Smooth muscle cell (in vitro differentiated cells): ENCODE measurements at regions not wholly inside any gene's neighbourhood (a gene's known extent, or its start where the extent isn't known, plus 50 kb on each side); places are given as distances from the start of the nearest gene placed in this dataset.

Experiments used
- DNase-seq: peaks from one replicate; lab custom pipeline; 2025; ENCODE audit not compliant: unreplicated experiment; lab: John Stamatoyannopoulos, UW
- H2AFZ ChIP-seq: fragments of 200-600 bp; sonication (generic); 2 replicates; pipeline ENCODE4 v1.6.0; 2016; ENCODE audit warnings: antibody characterized with exemption, low read depth, mild to moderate bottlenecking
- H3F3A ChIP-seq: fragments of 200-600 bp; sonication (generic); 2 replicates; pipeline ENCODE4 v1.6.0; 2017; ENCODE audit warnings: antibody characterized with exemption, low read depth
- H3K27ac ChIP-seq: fragments of 200-600 bp; sonication (generic); 2 replicates; pipeline ENCODE4 v1.5.1; 2016; ENCODE audit warnings: low read depth, mild to moderate bottlenecking
- H3K27me3 ChIP-seq: fragments of 200-600 bp; sonication (generic); 2 replicates; pipeline ENCODE4 v1.6.1; 2016; ENCODE audit warnings: low read depth, mild to moderate bottlenecking
- H3K36me3 ChIP-seq: fragments of 200-600 bp; sonication (generic); 2 replicates; pipeline ENCODE4 v1.5.1; 2016; ENCODE audit warnings: low read depth
- H3K4me1 ChIP-seq: fragments of 200-600 bp; sonication (generic); 2 replicates; pipeline ENCODE4 v1.5.1; 2016; ENCODE audit warnings: low read depth
- H3K4me2 ChIP-seq: fragments of 200-600 bp; sonication (generic); 2 replicates; pipeline ENCODE4 v1.6.0; 2016; ENCODE audit warnings: mild to moderate bottlenecking
- H3K4me3 ChIP-seq: fragments of 200-600 bp; sonication (generic); 2 replicates; pipeline ENCODE4 v1.5.1; 2016; ENCODE audit warnings: mild to moderate bottlenecking
- H3K79me2 ChIP-seq: fragments of 200-600 bp; sonication (generic); 2 replicates; pipeline ENCODE4 v1.6.0; 2016; ENCODE audit warnings: low read depth, mild to moderate bottlenecking
- H3K9ac ChIP-seq: fragments of 200-600 bp; sonication (generic); 2 replicates; pipeline ENCODE4 v1.6.0; 2016; ENCODE audit warnings: low read depth
- H3K9me3 ChIP-seq: fragments of 200-600 bp; sonication (generic); replicated peaks from 2 replicates; pipeline ENCODE4 v1.5.1; 2016; ENCODE audit warnings: low read depth
- H4K20me1 ChIP-seq: fragments of 200-600 bp; sonication (generic); 2 replicates; pipeline ENCODE4 v1.6.0; 2016; ENCODE audit warnings: low read depth
- WGBS: methylation state at CpG from one replicate; pipeline ENCODE4 v1.1.7; 2016; ENCODE audit warnings: low lambda C conversion rate; 5-methylcytosine and 5-hydroxymethylcytosine counted together
- TF ChIP-seq, protein P1 (sequence below): fragments of 200-600 bp; sonication (generic); IDR thresholded peaks from 2 replicates; pipeline ENCODE4 v1.5.1; 2017; ENCODE audit warnings: borderline replicate concordance, mild to moderate bottlenecking, antibody characterized with exemption; ENCODE audit not compliant: insufficient read depth, poor library complexity, severe bottlenecking

DNA sequence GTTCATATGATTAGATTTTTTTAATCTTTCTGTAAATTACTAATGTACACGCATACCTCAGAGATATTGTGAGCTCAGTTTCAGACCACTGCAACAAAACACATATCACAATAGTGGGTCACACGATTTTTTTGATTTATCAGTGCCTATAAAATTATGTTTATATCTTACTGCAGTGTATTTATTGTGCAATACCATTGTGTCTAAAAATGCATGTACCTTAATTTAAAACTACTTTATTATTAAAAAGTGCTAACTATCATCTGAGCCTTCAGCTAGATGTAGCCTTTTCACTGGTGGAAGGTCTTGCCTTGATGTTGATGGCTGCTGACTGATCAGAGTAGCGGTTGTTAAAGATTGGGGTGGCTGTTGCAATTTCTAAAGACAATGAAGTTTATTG, 918.8 kb upstream of the CHORDC1 start:
- H3F3A ChIP-seq, result no peaks in the 10 kb centered on the region
- H3K9ac ChIP-seq, result no peak overlapping the region
- H3K4me1 ChIP-seq, result no peaks in the 10 kb centered on the region
- no peak for DNase-seq
- 84% methylated on average over 3 of the region's 3 CpGs for WGBS
- no peaks in the 10 kb centered on the region for H3K9me3 ChIP-seq
- no peaks in the 10 kb centered on the region for H4K20me1 ChIP-seq
- H3K79me2 ChIP-seq, result no peaks in the 10 kb centered on the region
- no peak overlapping the region for H2AFZ ChIP-seq
- no peak overlapping the region for H3K27ac ChIP-seq
- no peaks in the 10 kb centered on the region for H3K36me3 ChIP-seq
- no peaks in the 10 kb centered on the region for H3K27me3 ChIP-seq
- TF ChIP-seq, protein P1, sequence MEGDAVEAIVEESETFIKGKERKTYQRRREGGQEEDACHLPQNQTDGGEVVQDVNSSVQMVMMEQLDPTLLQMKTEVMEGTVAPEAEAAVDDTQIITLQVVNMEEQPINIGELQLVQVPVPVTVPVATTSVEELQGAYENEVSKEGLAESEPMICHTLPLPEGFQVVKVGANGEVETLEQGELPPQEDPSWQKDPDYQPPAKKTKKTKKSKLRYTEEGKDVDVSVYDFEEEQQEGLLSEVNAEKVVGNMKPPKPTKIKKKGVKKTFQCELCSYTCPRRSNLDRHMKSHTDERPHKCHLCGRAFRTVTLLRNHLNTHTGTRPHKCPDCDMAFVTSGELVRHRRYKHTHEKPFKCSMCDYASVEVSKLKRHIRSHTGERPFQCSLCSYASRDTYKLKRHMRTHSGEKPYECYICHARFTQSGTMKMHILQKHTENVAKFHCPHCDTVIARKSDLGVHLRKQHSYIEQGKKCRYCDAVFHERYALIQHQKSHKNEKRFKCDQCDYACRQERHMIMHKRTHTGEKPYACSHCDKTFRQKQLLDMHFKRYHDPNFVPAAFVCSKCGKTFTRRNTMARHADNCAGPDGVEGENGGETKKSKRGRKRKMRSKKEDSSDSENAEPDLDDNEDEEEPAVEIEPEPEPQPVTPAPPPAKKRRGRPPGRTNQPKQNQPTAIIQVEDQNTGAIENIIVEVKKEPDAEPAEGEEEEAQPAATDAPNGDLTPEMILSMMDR, result no peak
- no peak overlapping the region for H3K4me3 ChIP-seq
- H3K4me2 ChIP-seq, result no peak overlapping the region

- WGBS, result 82% methylated on average over 2 of the region's 2 CpGs
Observed at GRCh38 chr11:91136631-91137030, 913.8 kb upstream of the CHORDC1 start.

GRCh38 chr11:91133361-91133760, 910.5 kb upstream of the CHORDC1 start:
- DNase-seq, result no peak
- Histone ChIP-seq H3K4me1 (no peaks in the 10 kb centered on the region), H3K27me3 (no peaks in the 10 kb centered on the region), H3K79me2 (no peaks in the 10 kb centered on the region), H3K27ac (no peak overlapping the region), H3K36me3 (no peaks in the 10 kb centered on the region), H3K9me3 (no peaks in the 10 kb centered on the region), H3K9ac (no peak overlapping the region), H3K4me3 (no peak overlapping the region), H3K4me2 (no peak overlapping the region), H3F3A (no peaks in the 10 kb centered on the region), H2AFZ (no peak overlapping the region), H4K20me1 (no peaks in the 10 kb centered on the region)
- TF ChIP-seq, protein P1, result no peak

More at GRCh38 chr11:91136631-91137030, 913.8 kb upstream of the CHORDC1 start:
- Histone ChIP-seq H3K27me3 (no peaks in the 10 kb centered on the region), H3K79me2 (no peaks in the 10 kb centered on the region), H3K4me3 (no peak overlapping the region), H3K27ac (no peak overlapping the region), H4K20me1 (no peaks in the 10 kb centered on the region), H3K9me3 (no peaks in the 10 kb centered on the region), H3F3A (no peaks in the 10 kb centered on the region), H3K36me3 (no peaks in the 10 kb centered on the region), H3K9ac (no peak overlapping the region), H2AFZ (no peak overlapping the region), H3K4me2 (no peak overlapping the region), H3K4me1 (no peaks in the 10 kb centered on the region)
- TF ChIP-seq, protein P1, result no peak
- no peak for DNase-seq

DNA sequence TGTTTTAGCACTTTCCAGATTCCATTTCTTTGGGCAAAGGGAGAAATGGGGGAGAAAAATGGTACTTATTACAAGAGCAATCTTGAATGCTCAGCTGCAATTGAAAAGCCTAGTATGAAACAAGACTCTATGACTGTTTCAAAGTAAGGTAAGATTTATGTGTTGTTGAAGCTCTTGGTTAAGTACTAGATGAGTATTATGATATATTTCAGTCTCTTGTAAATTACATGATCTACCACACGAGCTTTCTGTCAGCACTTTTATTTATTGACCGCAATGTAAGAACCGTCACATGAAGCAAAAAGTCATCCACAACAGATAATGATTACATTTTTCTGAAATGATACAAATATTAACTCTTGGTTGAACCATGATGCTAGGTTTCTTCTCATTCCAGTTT, 906.7 kb upstream of the CHORDC1 start:
- TF ChIP-seq, protein P1, result no peak
- Histone ChIP-seq H3K9ac (no peak overlapping the region), H3K27me3 (no peaks in the 10 kb centered on the region), H3K79me2 (no peaks in the 10 kb centered on the region), H3K27ac (no peak overlapping the region), H3K4me2 (no peak overlapping the region), H3K36me3 (no peaks in the 10 kb centered on the region), H2AFZ (no peak overlapping the region), H3K4me1 (no peaks in the 10 kb centered on the region), H3K9me3 (no peaks in the 10 kb centered on the region), H3K4me3 (no peak overlapping the region), H3F3A (no peaks in the 10 kb centered on the region), H4K20me1 (no peaks in the 10 kb centered on the region)
- no peak for DNase-seq
- 80% methylated on average over 3 of the region's 3 CpGs for WGBS
